DND-41 (cell line): ENCODE measurements at regions not wholly inside any gene's neighbourhood (a gene's known extent, or its start where the extent isn't known, plus 50 kb on each side); places are given as distances from the start of the nearest gene placed in this dataset.

Experiments
- CTCF ChIP-seq: IDR thresholded peaks from 2 replicates; pipeline ENCODE4 v1.5.1; 2012; ENCODE audit warnings: borderline replicate concordance, low read length, moderate library complexity, mild to moderate bottlenecking; ENCODE audit not compliant: poor library complexity, severe bottlenecking; ENCODE audit errors: extremely low read depth
- EZH2 ChIP-seq: IDR thresholded peaks from 3 replicates; pipeline ENCODE4 v1.6.1; 2012; ENCODE audit warnings: borderline replicate concordance, low read depth, mild to moderate bottlenecking, moderate library complexity, low read length, inconsistent platforms; ENCODE audit not compliant: severe bottlenecking

DNA sequence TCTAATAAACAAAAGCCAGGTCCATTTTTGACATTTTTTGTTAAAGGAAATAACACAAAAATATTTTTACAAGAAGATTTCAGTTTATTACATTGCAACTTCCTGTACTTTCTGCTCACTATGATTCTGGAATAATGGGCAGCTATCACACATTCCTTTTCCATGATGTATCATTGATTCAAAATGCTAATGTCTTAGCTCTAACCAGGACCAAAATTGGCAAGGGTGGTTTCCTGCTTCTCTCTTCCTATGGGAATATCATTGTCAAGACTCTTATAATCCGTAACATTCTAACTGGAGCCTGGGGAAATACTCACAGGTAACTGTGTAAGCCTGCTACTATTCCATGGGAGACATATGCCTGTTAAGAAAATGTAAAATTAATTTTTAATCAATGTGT, 218.6 kb downstream of the DCAF12L2 start:
- TF ChIP-seq CTCF (no peak), EZH2 (no peak)
